Peyer's patch (tissue), 4 donors: ENCODE measurements at regions not wholly inside any gene's neighbourhood (a gene's known extent, or its start where the extent isn't known, plus 50 kb on each side); places are given as distances from the start of the nearest gene placed in this dataset.
A peak's percentile ranks its signal among the peaks of the same experiment; 100 is the strongest.

Source experiments
- DNase-seq, 3 donors: peaks; one replicate each; pipeline ENCODE4 v3.0.0-alpha.2; 2017 to 2019
- H3K27ac ChIP-seq, 4 donors: fragments of 200-600 bp; sonication (generic); one replicate each; pipeline ENCODE4 v1.5.1; 2016 to 2019
- H3K27me3 ChIP-seq, 2 donors: fragments of 200-600 bp; sonication (generic); one replicate each; pipeline ENCODE4 v1.5.1; 2019
- H3K36me3 ChIP-seq, 3 donors: fragments of 200-600 bp; sonication (generic); one replicate each; pipeline ENCODE4 v1.5.1; 2016 to 2019
- H3K4me1 ChIP-seq, 4 donors: fragments of 200-600 bp; sonication (generic); one replicate each; pipeline ENCODE4 v1.5.1; 2016 to 2019
- H3K4me3 ChIP-seq, 4 donors: fragments of 200-600 bp; sonication (generic); 1 replicate in 3 of 4; 2 replicates in 1 of 4; pipeline ENCODE4 v1.5.1; 2016 to 2019; ENCODE audit warnings: mild to moderate bottlenecking in 1 of 4
- H3K9me3 ChIP-seq, 4 donors: fragments of 200-600 bp; sonication (generic); one replicate each; pipeline ENCODE4 v1.5.1; 2016 to 2019; ENCODE audit warnings: mild to moderate bottlenecking in 1 of 4
- POLR2A ChIP-seq, 2 donors: fragments of 450-650 bp; IDR thresholded peaks; one replicate each; pipeline ENCODE4 v1.5.1; 2017; ENCODE audit warnings: antibody characterized with exemption in 2 of 2, mild to moderate bottlenecking in 2 of 2, moderate library complexity in 2 of 2
- TF ChIP-seq, protein P1 (sequence below), 6 experiments: fragments of 450-650 bp in 4 of 6; fragments of 200-600 bp in 2 of 6; sonication (generic) in 1 of 6; IDR thresholded peaks; one replicate each; pipeline ENCODE4 v1.5.1; 2017 to 2019; ENCODE audit warnings: antibody characterized with exemption in 6 of 6, mild to moderate bottlenecking in 3 of 6, moderate library complexity in 1 of 6

DNA sequence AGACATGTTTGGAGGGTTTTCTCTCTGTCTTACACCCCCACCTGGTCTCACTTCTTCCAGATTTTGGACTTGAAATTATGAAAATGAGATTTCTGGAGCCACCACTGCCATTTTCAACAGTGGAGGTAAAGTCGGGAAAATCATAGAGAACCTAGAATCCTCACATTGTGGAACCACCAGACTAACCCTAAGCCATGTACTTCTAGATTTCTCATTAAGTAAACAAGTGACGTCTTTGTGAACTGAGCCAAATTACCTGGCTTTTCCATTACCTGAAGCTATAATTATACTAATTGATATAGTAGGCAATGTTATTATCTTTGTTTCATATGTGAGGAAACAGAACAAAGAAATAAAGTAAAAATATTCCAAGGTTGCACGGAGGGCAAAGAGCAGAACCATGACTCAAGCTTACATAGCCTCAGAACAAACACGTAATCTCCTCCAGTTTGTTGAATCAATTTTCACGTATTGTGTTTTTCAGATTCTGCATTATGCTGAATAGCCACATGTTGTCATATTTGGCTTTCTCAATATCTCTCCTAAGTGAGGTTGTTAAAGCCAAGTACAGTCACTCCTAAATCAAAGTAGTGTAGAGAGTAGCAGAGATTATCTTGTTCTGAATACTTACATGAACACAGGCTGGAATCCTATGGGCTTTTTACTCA, 101.3 kb upstream of the CMC1 start:
- Histone ChIP-seq H3K27ac (no peak overlapping the region), H3K4me3 (no peak overlapping the region)

DNA sequence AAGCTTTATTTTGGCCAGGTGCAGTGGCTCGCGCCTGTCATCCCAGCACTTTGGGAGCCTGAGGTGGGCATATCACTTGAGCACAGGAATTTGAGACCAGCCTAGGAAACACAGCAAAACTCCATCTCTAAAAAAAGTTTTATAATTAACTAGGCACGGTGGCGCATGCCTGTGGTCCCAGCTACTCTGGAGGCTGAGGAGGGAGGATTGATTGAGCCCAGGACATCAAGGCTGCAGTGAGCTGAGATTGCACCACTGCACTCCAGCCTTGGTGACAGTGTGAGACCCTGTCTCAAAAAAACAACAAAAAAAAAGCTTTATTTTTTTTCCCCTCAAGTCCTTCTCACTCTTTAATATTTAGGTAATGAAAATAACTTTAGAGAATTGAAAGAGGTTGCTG, 100.8 kb upstream of the CMC1 start:
- H3K4me1 ChIP-seq: no peaks in the 10 kb centered on the region
- H3K27me3 ChIP-seq: no peaks in the 10 kb centered on the region
- H3K9me3 ChIP-seq: no peaks in the 10 kb centered on the region
- TF ChIP-seq, protein P1, sequence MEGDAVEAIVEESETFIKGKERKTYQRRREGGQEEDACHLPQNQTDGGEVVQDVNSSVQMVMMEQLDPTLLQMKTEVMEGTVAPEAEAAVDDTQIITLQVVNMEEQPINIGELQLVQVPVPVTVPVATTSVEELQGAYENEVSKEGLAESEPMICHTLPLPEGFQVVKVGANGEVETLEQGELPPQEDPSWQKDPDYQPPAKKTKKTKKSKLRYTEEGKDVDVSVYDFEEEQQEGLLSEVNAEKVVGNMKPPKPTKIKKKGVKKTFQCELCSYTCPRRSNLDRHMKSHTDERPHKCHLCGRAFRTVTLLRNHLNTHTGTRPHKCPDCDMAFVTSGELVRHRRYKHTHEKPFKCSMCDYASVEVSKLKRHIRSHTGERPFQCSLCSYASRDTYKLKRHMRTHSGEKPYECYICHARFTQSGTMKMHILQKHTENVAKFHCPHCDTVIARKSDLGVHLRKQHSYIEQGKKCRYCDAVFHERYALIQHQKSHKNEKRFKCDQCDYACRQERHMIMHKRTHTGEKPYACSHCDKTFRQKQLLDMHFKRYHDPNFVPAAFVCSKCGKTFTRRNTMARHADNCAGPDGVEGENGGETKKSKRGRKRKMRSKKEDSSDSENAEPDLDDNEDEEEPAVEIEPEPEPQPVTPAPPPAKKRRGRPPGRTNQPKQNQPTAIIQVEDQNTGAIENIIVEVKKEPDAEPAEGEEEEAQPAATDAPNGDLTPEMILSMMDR (IDR thresholded peaks at IDR 0.05): no peak
- TF ChIP-seq POLR2A (IDR thresholded peaks at IDR 0.05): no peak
- DNase-seq: no peak
- H3K27ac ChIP-seq: no peak overlapping the region
- H3K4me3 ChIP-seq: no peak overlapping the region
- no peaks in the 10 kb centered on the region for H3K36me3 ChIP-seq

More for the DNA sequence above, 101.3 kb upstream of the CMC1 start:
- H3K9me3 ChIP-seq: no peaks in the 10 kb centered on the region
- H3K36me3 ChIP-seq: no peaks in the 10 kb centered on the region
- no peak for TF ChIP-seq POLR2A (IDR thresholded peaks at IDR 0.05)
- TF ChIP-seq, protein P1 (IDR thresholded peaks at IDR 0.05): no peak
- DNase-seq: peak in 1 of 3 donors; percentile 46
- no peaks in the 10 kb centered on the region for H3K27me3 ChIP-seq
- H3K4me1 ChIP-seq: no peaks in the 10 kb centered on the region

DNA sequence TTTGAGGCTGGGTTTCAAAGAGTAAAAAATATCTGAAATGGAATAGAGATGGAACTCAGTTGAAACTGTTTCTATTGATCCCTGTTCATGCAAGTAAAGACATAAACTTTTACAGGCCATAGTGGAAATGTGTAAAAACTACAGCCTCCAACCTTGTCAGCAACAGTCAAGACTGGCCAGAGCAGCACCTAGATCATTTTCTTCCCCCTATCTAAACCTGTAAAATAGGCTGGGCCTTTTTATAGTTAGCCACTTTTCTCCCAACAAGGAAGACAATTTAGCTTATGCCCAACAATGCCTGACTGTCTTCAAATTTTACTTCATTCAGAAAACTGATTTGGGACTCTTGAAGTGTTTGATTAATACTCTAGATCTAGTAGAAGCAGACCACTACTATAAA, 91.5 kb upstream of the CMC1 start:
- no peak for DNase-seq
- Histone ChIP-seq H3K27ac (no peak overlapping the region), H3K4me3 (no peak overlapping the region), H3K36me3 (no peaks in the 10 kb centered on the region), H3K27me3 (no peaks in the 10 kb centered on the region), H3K4me1 (no peaks in the 10 kb centered on the region), H3K9me3 (peaks cover 0 to 5% (median 0%) of the 10 kb centered on the region in 4 donors)
- no peak for TF ChIP-seq POLR2A (IDR thresholded peaks at IDR 0.05)
- TF ChIP-seq, protein P1 (IDR thresholded peaks at IDR 0.05): no peak

DNA sequence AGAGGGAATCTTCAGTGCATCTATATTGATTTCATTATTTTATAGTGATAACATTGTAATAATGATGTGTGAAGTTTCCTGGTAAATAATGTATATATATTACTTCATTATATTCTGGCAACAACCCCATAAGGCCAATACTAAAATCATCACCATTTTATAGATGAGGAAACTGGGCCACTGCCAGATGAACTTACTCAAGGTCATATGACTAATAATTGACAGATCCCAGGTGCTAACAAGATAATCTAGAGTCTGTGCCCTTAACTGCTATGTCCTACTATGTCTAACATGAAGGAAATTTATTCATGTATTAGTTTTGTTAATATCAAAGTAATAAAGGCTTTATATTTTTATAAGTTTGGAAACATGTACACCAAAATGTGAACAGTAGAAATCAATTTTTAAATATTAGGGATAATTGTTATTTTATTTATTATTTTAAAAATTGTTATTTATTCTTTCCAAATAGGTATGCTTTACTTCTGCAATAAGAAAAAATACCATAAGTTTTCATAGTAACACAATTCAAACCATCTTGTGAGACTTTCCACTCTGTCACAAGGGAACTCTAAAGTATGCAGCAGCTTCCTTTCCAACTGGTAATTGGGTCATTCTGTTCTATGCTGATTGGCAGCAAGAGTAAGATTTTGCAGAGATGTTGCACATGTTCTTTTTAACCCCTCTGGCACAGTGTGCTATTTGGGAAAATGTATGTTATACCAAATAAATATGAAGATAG, 90.8 kb upstream of the CMC1 start:
- Histone ChIP-seq H3K36me3 (no peaks in the 10 kb centered on the region), H3K27ac (no peak overlapping the region), H3K4me1 (no peaks in the 10 kb centered on the region), H3K9me3 (peaks cover 0 to 5% (median 0%) of the 10 kb centered on the region in 4 donors), H3K27me3 (no peaks in the 10 kb centered on the region), H3K4me3 (no peak overlapping the region)
- peak in 1 of 3 donors; percentile 55 for DNase-seq
- TF ChIP-seq, protein P1 (IDR thresholded peaks at IDR 0.05): no peak

DNA sequence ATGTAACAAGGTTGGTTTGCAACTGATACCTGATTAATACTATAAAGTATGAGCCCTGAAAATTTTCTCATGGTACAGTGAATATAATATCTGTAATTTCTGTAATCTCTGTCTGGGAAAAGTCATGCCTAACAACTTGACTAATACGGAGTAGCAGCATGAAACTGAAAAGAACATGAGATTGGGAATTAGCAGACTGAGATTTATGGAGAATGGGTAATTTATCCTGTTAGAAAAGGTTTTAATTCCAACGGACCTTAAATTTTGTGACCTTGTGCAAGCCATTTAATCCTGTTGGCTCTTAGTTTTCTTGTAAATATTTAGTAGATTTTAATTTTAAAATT, 90.2 kb upstream of the CMC1 start:
- H3K27ac ChIP-seq: no peak overlapping the region

More for the DNA sequence above, 90.2 kb upstream of the CMC1 start:
- no peaks in the 10 kb centered on the region for H3K36me3 ChIP-seq
- H3K4me3 ChIP-seq: no peak overlapping the region
- no peak for TF ChIP-seq POLR2A (IDR thresholded peaks at IDR 0.05)
- TF ChIP-seq, protein P1 (IDR thresholded peaks at IDR 0.05): no peak
- DNase-seq: no peak
- no peaks in the 10 kb centered on the region for H3K4me1 ChIP-seq
- H3K9me3 ChIP-seq: peaks cover 0 to 5% (median 0%) of the 10 kb centered on the region in 4 donors
- no peaks in the 10 kb centered on the region for H3K27me3 ChIP-seq
